SK-N-MC (cell line): ENCODE measurements at regions not wholly inside any gene's neighbourhood (a gene's known extent, or its start where the extent isn't known, plus 50 kb on each side); places are given as distances from the start of the nearest gene placed in this dataset.

Experiments used
- DNase-seq: peaks from one replicate; pipeline ENCODE4 v3.0.0-alpha.2; 2011; ENCODE audit warnings: low read depth, low spot score
- H3K27ac ChIP-seq: fragments of 200-600 bp; sonication (generic); 2 replicates; pipeline ENCODE4 v1.5.1; 2016; ENCODE audit warnings: mixed run types
- H3K36me3 ChIP-seq: fragments of 200-600 bp; sonication (generic); 2 replicates; pipeline ENCODE4 v1.6.1; 2017; ENCODE audit warnings: antibody characterized with exemption, low read length, mixed read lengths; ENCODE audit not compliant: insufficient read depth
- H3K4me3 ChIP-seq: fragments of 200-600 bp; sonication (generic); 2 replicates; pipeline ENCODE4 v1.5.1; 2016
- H3K9ac ChIP-seq: fragments of 200-600 bp; sonication (generic); 2 replicates; pipeline ENCODE4 v1.8.0; 2017; ENCODE audit warnings: mixed run types, mixed read lengths; ENCODE audit not compliant: insufficient read length
- H3K9me3 ChIP-seq: fragments of 200-600 bp; sonication (generic); 2 replicates; pipeline ENCODE4 v1.6.1; 2017; ENCODE audit warnings: low read depth, mild to moderate bottlenecking, antibody characterized with exemption, low read length, moderate library complexity, mixed read lengths
- EZH2 ChIP-seq: fragments of 200-600 bp; sonication (generic); IDR thresholded peaks from one replicate; pipeline ENCODE4 v1.6.1; 2017; ENCODE audit warnings: antibody characterized with exemption
- FOXP2 ChIP-seq: optimal IDR thresholded peaks from 2 replicates; pipeline ENCODE3; 2011; ENCODE audit warnings: mild to moderate bottlenecking, moderate library complexity; ENCODE audit not compliant: insufficient read depth; ENCODE audit errors: extremely low read length, control extremely low read depth
- POLR2AphosphoS5 ChIP-seq: IDR thresholded peaks from 2 replicates; pipeline ENCODE4 v1.6.1; 2012; ENCODE audit warnings: mild to moderate bottlenecking, low read depth, low read length, borderline replicate concordance

DNA sequence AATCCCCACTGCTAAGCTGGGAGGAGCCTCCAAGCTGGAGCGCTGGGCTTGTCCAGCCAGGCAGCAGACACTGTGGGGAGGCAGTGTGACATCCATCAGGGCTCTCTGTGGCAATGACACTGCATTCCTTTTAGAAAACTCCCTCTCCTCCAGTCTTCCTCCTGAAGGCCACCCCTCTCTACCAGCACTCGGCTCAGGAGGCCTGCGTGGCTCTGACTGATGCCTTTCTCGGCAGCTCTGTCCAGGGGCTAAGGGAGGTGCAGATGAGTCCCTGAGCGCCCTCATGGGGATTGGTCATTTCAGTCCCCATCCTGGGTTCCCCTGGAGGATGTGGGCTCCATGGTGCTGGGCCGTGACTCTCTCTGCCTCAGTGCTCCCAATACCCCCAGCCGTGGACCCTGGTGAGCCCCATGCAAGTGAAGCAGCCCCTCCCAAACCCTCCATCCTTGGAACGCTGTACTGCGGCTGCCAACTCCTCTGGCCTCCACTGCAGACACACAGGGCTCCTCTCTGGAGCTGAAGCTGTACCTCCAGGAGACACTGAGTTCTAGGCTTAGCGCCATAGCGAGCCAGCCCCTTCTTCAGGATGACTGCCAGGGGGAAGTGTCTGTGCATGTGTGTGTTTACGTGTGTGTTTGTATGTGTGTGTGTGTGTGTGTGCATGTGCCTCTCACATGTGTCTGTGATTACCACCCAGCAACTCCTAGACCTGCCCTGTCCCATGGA lies 209.6 kb downstream of the ERMARD start:
- no peak overlapping the region for H3K4me3 ChIP-seq
- H3K9ac ChIP-seq = no peak overlapping the region
- no peaks in the 10 kb centered on the region for H3K9me3 ChIP-seq
- TF ChIP-seq FOXP2 (no peak), EZH2 (no peak), POLR2AphosphoS5 (no peak)
- no peaks in the 10 kb centered on the region for H3K36me3 ChIP-seq
- no peak overlapping the region for H3K27ac ChIP-seq
- DNase-seq = no peak

DNA sequence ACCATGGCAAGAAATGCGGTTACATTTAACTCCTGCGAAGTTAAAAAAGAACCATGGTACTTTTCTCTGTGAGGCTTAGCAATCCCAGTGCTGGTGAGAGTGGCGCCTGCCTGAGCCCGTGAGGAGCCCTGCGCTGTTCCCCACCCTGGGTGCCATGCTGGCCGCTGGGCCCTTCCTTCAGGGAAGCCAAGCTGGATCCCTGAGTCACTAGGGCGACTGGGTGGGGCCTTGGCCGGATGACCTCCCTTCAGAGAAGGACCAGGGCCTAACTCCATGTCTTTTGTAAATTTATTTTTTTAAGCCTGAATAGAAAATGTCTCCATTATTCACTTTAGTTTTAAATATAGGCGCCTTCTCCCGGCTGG lies 209.1 kb downstream of the ERMARD start:
- Histone ChIP-seq H3K9ac (no peak overlapping the region), H3K36me3 (no peaks in the 10 kb centered on the region), H3K4me3 (no peak overlapping the region), H3K9me3 (no peaks in the 10 kb centered on the region), H3K27ac (no peak overlapping the region)
- TF ChIP-seq POLR2AphosphoS5 = no peak
- no peak for TF ChIP-seq FOXP2
- TF ChIP-seq EZH2 = no peak
- DNase-seq = no peak

DNA sequence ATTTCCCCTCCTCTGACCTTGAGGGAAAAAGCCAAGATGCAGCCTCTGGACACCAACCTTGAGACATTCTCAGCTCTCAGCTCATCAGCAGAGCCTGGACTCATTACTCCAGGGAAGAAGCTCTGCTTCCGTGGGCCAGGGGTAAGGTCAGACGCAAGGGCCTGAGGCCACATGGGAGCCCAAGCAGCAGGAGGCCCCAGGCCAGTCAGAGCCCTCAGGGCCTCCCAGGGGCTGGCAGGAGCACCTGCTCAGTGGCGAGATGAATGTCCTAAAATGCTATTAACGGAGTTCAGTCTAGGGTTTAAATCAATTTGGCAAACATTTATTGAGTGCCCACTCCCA lies 208.6 kb downstream of the ERMARD start:
- no peak overlapping the region for H3K9ac ChIP-seq

DNA sequence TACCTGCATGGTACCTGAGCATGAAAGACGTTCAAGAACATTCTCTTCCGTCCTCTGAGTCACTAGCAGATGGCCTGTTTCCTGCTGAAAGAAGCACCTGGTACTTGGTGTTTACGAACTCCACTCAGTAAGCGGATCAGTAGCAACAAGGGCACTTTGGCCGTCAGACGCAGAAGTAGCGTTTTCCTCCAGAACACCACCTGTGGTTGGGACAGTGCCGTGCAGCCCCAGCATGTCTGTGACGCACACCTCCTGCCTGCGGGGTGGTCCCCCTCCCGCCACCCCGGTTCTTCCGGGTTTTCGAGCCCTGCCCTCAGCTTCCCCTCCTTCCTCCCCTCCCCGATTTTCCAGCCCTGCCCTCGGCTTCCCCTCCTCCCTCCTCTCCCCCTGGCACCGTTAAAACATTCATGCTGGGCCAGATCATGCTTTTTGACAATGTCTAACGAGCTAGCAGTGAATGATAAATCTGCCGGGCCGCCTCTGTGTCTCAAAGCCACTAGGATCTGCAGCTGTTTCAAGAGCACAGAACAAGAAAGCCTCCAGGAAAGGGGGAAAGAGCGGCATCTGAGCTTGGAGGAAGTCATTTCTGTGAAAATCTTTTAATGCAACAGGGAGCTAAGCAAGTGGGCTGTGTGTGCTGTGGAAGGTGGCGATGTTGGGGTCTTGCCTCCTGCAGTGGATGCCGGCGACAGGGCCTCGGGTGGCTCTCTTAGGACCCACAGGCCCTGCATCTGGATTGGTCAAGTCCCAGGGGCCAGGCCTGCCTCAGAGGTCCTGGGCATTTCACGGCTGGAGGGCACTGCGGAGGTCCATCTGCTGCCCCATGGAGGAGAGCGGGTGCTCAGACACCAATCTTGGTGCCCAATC lies 207.9 kb downstream of the ERMARD start:
- Histone ChIP-seq H3K9me3 (no peaks in the 10 kb centered on the region), H3K27ac (no peak overlapping the region), H3K4me3 (no peak overlapping the region), H3K9ac (no peak overlapping the region), H3K36me3 (no peaks in the 10 kb centered on the region)
- TF ChIP-seq POLR2AphosphoS5 = no peak
- no peak for TF ChIP-seq FOXP2
- no peak for TF ChIP-seq EZH2
- DNase-seq = no peak

More for the DNA sequence above, 208.6 kb downstream of the ERMARD start:
- no peak overlapping the region for H3K4me3 ChIP-seq
- H3K27ac ChIP-seq = no peak overlapping the region
- TF ChIP-seq EZH2 (no peak), FOXP2 (no peak), POLR2AphosphoS5 (no peak)
- no peaks in the 10 kb centered on the region for H3K9me3 ChIP-seq
- no peak for DNase-seq
- no peaks in the 10 kb centered on the region for H3K36me3 ChIP-seq

DNA sequence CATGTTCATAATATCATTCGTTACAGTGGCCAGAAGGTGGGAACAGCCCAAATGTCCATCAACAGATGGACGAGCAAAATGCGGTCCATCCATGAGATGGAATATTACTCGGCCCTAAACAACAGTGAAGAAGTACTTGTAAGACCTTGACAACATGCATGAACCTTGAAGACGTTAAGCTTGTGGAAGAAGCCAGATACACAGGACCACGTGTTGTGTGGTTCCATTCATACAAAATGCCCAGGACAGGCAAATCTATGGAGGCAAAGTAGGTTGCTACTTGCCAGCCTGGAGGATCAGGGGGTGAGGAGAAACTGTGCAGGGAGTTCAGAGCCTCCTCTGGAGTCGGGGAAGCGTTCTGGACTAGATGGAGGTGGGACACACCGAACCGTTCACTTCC lies 207.1 kb downstream of the ERMARD start:
- TF ChIP-seq FOXP2 (no peak), EZH2 (no peak), POLR2AphosphoS5 (no peak)
- H3K4me3 ChIP-seq = no peak overlapping the region
- H3K9ac ChIP-seq = no peak overlapping the region
- no peak overlapping the region for H3K27ac ChIP-seq
- H3K36me3 ChIP-seq = no peaks in the 10 kb centered on the region
- no peak for DNase-seq
- H3K9me3 ChIP-seq = no peaks in the 10 kb centered on the region

DNA sequence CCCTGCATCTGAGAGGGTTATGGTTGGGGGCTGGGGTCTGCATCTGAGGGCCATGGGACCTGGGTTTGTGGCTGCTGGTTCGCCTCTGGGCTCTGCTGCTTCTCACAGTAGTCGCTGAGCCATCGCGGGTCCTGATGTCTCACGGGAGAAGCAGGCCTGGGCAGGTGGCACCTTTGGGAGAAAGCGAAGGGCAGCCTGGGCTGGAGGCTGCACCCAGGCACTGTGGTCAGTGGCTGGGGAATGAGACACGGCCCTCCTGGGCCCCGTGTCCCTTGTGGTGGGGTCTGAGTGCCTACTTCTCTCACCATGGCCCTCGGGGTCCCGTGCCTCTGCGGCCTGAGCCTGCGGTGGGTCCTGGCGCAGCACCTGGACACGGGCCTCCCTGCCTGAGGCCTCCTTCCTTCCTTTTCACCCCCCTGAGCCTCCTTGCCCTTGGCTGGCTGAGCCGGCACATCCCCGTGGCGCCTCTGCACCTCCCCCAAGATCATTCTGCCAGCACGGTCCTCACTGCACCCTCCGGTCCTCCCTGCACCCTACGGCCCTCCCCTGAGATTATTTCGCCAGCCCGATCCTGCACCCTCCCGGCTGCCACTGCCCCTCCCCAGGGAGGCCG lies 206.0 kb downstream of the ERMARD start:
- DNase-seq = no peak
- H3K27ac ChIP-seq = no peak overlapping the region
- no peak for TF ChIP-seq EZH2
- TF ChIP-seq POLR2AphosphoS5 = no peak
- no peak for TF ChIP-seq FOXP2
- H3K4me3 ChIP-seq = no peak overlapping the region
- no peaks in the 10 kb centered on the region for H3K9me3 ChIP-seq
- no peak overlapping the region for H3K9ac ChIP-seq
- no peaks in the 10 kb centered on the region for H3K36me3 ChIP-seq

DNA sequence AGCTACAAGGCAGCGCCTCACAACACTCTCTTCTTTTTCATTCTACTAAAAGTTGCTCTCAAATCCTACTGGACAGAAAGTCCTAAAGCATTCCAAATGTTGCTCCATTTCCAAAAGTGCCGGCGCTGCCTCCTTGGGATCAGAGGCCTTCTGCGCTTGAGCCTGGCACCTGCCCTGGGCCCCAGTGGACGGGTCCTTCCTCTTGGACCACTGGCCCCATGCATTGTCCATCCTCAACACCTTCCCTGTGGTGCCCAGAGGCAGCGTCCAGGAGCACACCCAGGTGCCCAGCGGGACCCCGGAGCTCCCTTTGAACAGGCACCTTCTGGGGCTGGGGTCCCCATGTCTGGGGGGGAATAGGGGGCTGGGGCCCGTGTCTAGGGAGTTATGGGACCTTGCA lies 205.2 kb downstream of the ERMARD start:
- no peak for DNase-seq
- H3K36me3 ChIP-seq = no peaks in the 10 kb centered on the region
- H3K9ac ChIP-seq = no peak overlapping the region
- H3K9me3 ChIP-seq = no peaks in the 10 kb centered on the region
- no peak overlapping the region for H3K4me3 ChIP-seq
- TF ChIP-seq FOXP2 (no peak), EZH2 (no peak), POLR2AphosphoS5 (no peak)
- no peak overlapping the region for H3K27ac ChIP-seq

DNA sequence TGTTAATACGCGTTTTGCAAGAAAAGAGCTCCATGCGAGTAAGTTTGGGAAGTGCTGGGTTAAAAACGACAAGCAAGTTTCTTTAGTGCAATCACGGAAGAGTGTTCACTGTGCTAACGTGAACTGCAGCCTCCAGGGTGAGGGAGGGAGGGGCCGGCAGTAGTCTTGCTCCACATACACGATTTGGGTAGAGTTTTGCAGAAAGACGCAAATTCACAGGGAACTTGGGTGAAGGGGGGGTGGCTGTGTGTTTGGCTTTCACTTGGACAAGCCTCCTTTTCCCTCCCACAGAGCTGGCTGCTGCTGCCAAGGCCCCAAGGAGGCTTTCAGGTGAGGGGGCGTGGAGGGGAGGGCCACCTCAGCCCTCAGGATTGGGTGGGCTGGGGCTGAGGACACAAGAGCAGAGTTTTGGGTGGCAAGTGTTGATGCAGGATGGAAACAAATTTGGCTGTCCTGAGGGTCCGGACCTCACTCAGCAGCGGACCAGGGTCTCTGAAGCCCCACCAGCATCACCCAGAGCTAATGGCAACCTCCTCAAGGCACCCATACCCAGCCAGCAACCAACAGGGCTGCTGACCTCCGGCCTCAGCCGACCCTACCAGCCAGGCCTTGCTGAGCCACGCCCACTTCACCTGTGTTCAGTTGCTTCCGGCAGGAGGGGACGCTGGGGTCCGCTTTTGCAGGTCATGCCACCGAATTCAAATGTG lies 204.5 kb downstream of the ERMARD start:
- Histone ChIP-seq H3K36me3 (no peaks in the 10 kb centered on the region), H3K27ac (no peak overlapping the region), H3K9me3 (no peaks in the 10 kb centered on the region), H3K4me3 (no peak overlapping the region), H3K9ac (no peak overlapping the region)
- no peak for TF ChIP-seq POLR2AphosphoS5
- no peak for TF ChIP-seq EZH2
- TF ChIP-seq FOXP2 = no peak
- DNase-seq = no peak
